CD4-positive, CD25-positive, alpha-beta regulatory T cell (primary cell): ENCODE measurements at regions not wholly inside any gene's neighbourhood (a gene's known extent, or its start where the extent isn't known, plus 50 kb on each side); places are given as distances from the start of the nearest gene placed in this dataset.

Experiments used
- ATAC-seq, 2 donors: fragments of 150-1000 bp; cut with Tn5 transposase; one replicate each; pipeline ENCODE4 v1.10.0; 2021; ENCODE audit warnings: low read depth in 2 of 2, moderate number of reproducible peaks in 2 of 2, moderate library complexity in 1 of 2
- DNase-seq, 3 donors: peaks; one replicate each; pipeline versions ENCODE4 v3.0.0 to v3.0.0-alpha.2; 2012 to 2022; ENCODE audit warnings: mixed read lengths in 1 of 3
- H3K27ac ChIP-seq: one replicate; pipeline ENCODE4 v1.7.0; 2013; ENCODE audit warnings: mild to moderate bottlenecking, low read length; ENCODE audit not compliant: insufficient read depth, poor library complexity, severe bottlenecking
- H3K27me3 ChIP-seq: one replicate; pipeline ENCODE4 v1.7.0; 2013; ENCODE audit warnings: low read length; ENCODE audit not compliant: control insufficient read depth, insufficient read depth
- H3K36me3 ChIP-seq: one replicate; pipeline ENCODE4 v1.7.0; 2013; ENCODE audit warnings: mild to moderate bottlenecking, low read length, moderate library complexity; ENCODE audit not compliant: control insufficient read depth, insufficient read depth
- H3K4me1 ChIP-seq: 2 replicates; pipeline ENCODE4 v1.7.0; 2013; ENCODE audit warnings: mild to moderate bottlenecking, low read length; ENCODE audit not compliant: insufficient read depth, control insufficient read depth, poor library complexity, severe bottlenecking
- H3K4me3 ChIP-seq: one replicate; pipeline ENCODE4 v1.7.0; 2013; ENCODE audit warnings: low read depth, mild to moderate bottlenecking, low read length, moderate library complexity
- H3K9me3 ChIP-seq, 2 experiments: 1 replicate in 1 of 2; 2 replicates in 1 of 2; pipeline ENCODE4 v1.7.0; 2013; ENCODE audit warnings: low read length in 2 of 2, mild to moderate bottlenecking in 1 of 2, moderate library complexity in 1 of 2; ENCODE audit not compliant: control insufficient read depth in 2 of 2
- H3K27ac Mint-ChIP-seq, 3 donors: one replicate each; pipeline ENCODE4 v1.8.0; 2020 to 2022; ENCODE audit warnings: mild to moderate bottlenecking in 3 of 3, mixed read lengths in 3 of 3, moderate library complexity in 2 of 3
- H3K27me3 Mint-ChIP-seq: one replicate; pipeline ENCODE4 v1.8.0; 2022; ENCODE audit warnings: mild to moderate bottlenecking, mixed read lengths
- H3K36me3 Mint-ChIP-seq: one replicate; pipeline ENCODE4 v1.8.0; 2020; ENCODE audit warnings: mixed read lengths
- H3K4me1 Mint-ChIP-seq, 4 donors: one replicate each; pipeline ENCODE4 v1.8.0; 2020 to 2022; ENCODE audit warnings: mixed read lengths in 4 of 4, mild to moderate bottlenecking in 1 of 4
- H3K4me3 Mint-ChIP-seq, 4 donors: one replicate each; pipeline ENCODE4 v1.8.0; 2020 to 2022; ENCODE audit warnings: mild to moderate bottlenecking in 4 of 4, mixed read lengths in 4 of 4, moderate library complexity in 3 of 4
- H3K9me3 Mint-ChIP-seq, 7 donors: one replicate each; pipeline ENCODE4 v1.8.0; 2020 to 2022; ENCODE audit warnings: mixed read lengths in 7 of 7, mild to moderate bottlenecking in 3 of 7, moderate library complexity in 2 of 7

- H3K27ac Mint-ChIP-seq: no peak overlapping the region
- peaks cover 0 to 2% (median 0%) of the 10 kb centered on the region in 4 donors for H3K4me1 Mint-ChIP-seq
- Histone ChIP-seq H3K4me1 (no peaks in the 10 kb centered on the region), H3K36me3 (no peaks in the 10 kb centered on the region), H3K27ac (no peak overlapping the region), H3K27me3 (peaks cover 13% of the 10 kb centered on the region), H3K9me3 (peaks cover 2 to 10% of the 10 kb centered on the region in 2 experiments), H3K4me3 (no peak overlapping the region)
- peaks cover 4% of the 10 kb centered on the region for H3K36me3 Mint-ChIP-seq
- H3K4me3 Mint-ChIP-seq: no peak overlapping the region
- H3K27me3 Mint-ChIP-seq: peaks cover 15% of the 10 kb centered on the region
- peaks cover 0 to 15% (median 4%) of the 10 kb centered on the region in 7 donors for H3K9me3 Mint-ChIP-seq
- DNase-seq: no peak
- ATAC-seq: no peak
Observed at GRCh38 chr15:100751585-100751984, 128.0 kb upstream of the ALDH1A3 start.

GRCh38 chr15:100753503-100753902 lies 126.1 kb upstream of the ALDH1A3 start:
- ATAC-seq (no peak), DNase-seq (no peak)
- Mint-ChIP-seq H3K4me1 (peaks cover 0 to 2% (median 0%) of the 10 kb centered on the region in 4 donors), H3K4me3 (no peak overlapping the region), H3K27ac (no peak overlapping the region), H3K27me3 (peaks cover 28% of the 10 kb centered on the region), H3K36me3 (peaks cover 4% of the 10 kb centered on the region), H3K9me3 (peaks cover 0 to 6% (median under 1%) of the 10 kb centered on the region in 7 donors)
- Histone ChIP-seq H3K4me3 (no peak overlapping the region), H3K27ac (no peak overlapping the region), H3K36me3 (no peaks in the 10 kb centered on the region), H3K9me3 (no peaks in the 10 kb centered on the region), H3K27me3 (peaks cover 13% of the 10 kb centered on the region), H3K4me1 (no peaks in the 10 kb centered on the region)

- no peak overlapping the region for H3K27ac Mint-ChIP-seq
- H3K36me3 ChIP-seq: no peaks in the 10 kb centered on the region
- no peaks in the 10 kb centered on the region for H3K4me1 ChIP-seq
- no peak overlapping the region for H3K4me3 Mint-ChIP-seq
- no peaks in the 10 kb centered on the region for H3K9me3 ChIP-seq
- no peak overlapping the region for H3K4me3 ChIP-seq
- ATAC-seq: no peak
- no peak for DNase-seq
- no peaks in the 10 kb centered on the region for H3K9me3 Mint-ChIP-seq
- H3K27ac ChIP-seq: no peak overlapping the region
- H3K4me1 Mint-ChIP-seq: peaks cover 0 to 1% (median 0%) of the 10 kb centered on the region in 4 donors
- H3K36me3 Mint-ChIP-seq: no peaks in the 10 kb centered on the region
- peaks cover 18% of the 10 kb centered on the region for H3K27me3 Mint-ChIP-seq
- peaks cover 9% of the 10 kb centered on the region for H3K27me3 ChIP-seq
Observed at GRCh38 chr15:100757661-100758060, 122.0 kb upstream of the ALDH1A3 start.

- Histone ChIP-seq H3K36me3 (no peaks in the 10 kb centered on the region), H3K4me1 (no peaks in the 10 kb centered on the region), H3K9me3 (no peaks in the 10 kb centered on the region), H3K4me3 (no peak overlapping the region), H3K27me3 (peaks cover 9% of the 10 kb centered on the region), H3K27ac (no peak overlapping the region)
- Mint-ChIP-seq H3K36me3 (no peaks in the 10 kb centered on the region), H3K27me3 (peaks cover 18% of the 10 kb centered on the region), H3K4me3 (no peak overlapping the region), H3K9me3 (no peaks in the 10 kb centered on the region), H3K4me1 (peaks cover 0 to 1% (median 0%) of the 10 kb centered on the region in 4 donors), H3K27ac (no peak overlapping the region)
- DNase-seq (no peak), ATAC-seq (no peak)
Observed at GRCh38 chr15:100758555-100758954, 121.1 kb upstream of the ALDH1A3 start.

- no peaks in the 10 kb centered on the region for H3K9me3 ChIP-seq
- Mint-ChIP-seq H3K4me1 (peaks cover 0 to 1% (median 0%) of the 10 kb centered on the region in 4 donors), H3K4me3 (no peak overlapping the region), H3K27ac (no peak overlapping the region), H3K36me3 (no peaks in the 10 kb centered on the region), H3K27me3 (peaks cover 13% of the 10 kb centered on the region), H3K9me3 (no peaks in the 10 kb centered on the region)
- H3K36me3 ChIP-seq: no peaks in the 10 kb centered on the region
- H3K4me1 ChIP-seq: no peaks in the 10 kb centered on the region
- H3K4me3 ChIP-seq: no peak overlapping the region
- ATAC-seq (no peak), DNase-seq (no peak)
- peaks cover 5% of the 10 kb centered on the region for H3K27me3 ChIP-seq
- H3K27ac ChIP-seq: no peak overlapping the region
Observed at GRCh38 chr15:100759106-100759505, 120.5 kb upstream of the ALDH1A3 start.

GRCh38 chr15:100759698-100760356 lies 119.8 kb upstream of the ALDH1A3 start:
- no peak overlapping the region for H3K4me3 Mint-ChIP-seq
- H3K4me1 Mint-ChIP-seq: peaks cover 0 to 1% (median 0%) of the 10 kb centered on the region in 4 donors
- no peaks in the 10 kb centered on the region for H3K4me1 ChIP-seq
- peaks cover 13% of the 10 kb centered on the region for H3K27me3 Mint-ChIP-seq
- no peak for DNase-seq
- no peak for ATAC-seq
- H3K36me3 Mint-ChIP-seq: no peaks in the 10 kb centered on the region
- no peak overlapping the region for H3K4me3 ChIP-seq
- H3K9me3 ChIP-seq: no peaks in the 10 kb centered on the region
- H3K27ac Mint-ChIP-seq: no peak overlapping the region
- H3K27me3 ChIP-seq: peaks cover 2% of the 10 kb centered on the region
- no peaks in the 10 kb centered on the region for H3K36me3 ChIP-seq
- H3K27ac ChIP-seq: no peak overlapping the region
- no peaks in the 10 kb centered on the region for H3K9me3 Mint-ChIP-seq

- Histone ChIP-seq H3K4me3 (no peak overlapping the region), H3K27ac (no peak overlapping the region), H3K36me3 (no peaks in the 10 kb centered on the region), H3K27me3 (peaks cover 2% of the 10 kb centered on the region), H3K4me1 (no peaks in the 10 kb centered on the region), H3K9me3 (no peaks in the 10 kb centered on the region)
- Mint-ChIP-seq H3K4me1 (peaks cover 0 to 1% (median 0%) of the 10 kb centered on the region in 4 donors), H3K27me3 (peaks cover 13% of the 10 kb centered on the region), H3K4me3 (no peak overlapping the region), H3K9me3 (no peaks in the 10 kb centered on the region), H3K36me3 (no peaks in the 10 kb centered on the region), H3K27ac (no peak overlapping the region)
- DNase-seq (no peak), ATAC-seq (no peak)
Observed at GRCh38 chr15:100760357-100760903, 119.2 kb upstream of the ALDH1A3 start.
